HFFc6 (cell line): ENCODE measurements at regions not wholly inside any gene's neighbourhood (a gene's known extent, or its start where the extent isn't known, plus 50 kb on each side); places are given as distances from the start of the nearest gene placed in this dataset.

Experiments used
- DNase-seq: peaks from one replicate; pipeline ENCODE4 v3.0.0-alpha.2; 2018
- H3K27ac Mint-ChIP-seq: 2 replicates; pipeline ENCODE4 v1.8.0; 2020; ENCODE audit warnings: mild to moderate bottlenecking, mixed read lengths
- H3K27me3 Mint-ChIP-seq: 2 replicates; pipeline ENCODE4 v1.8.0; 2021; ENCODE audit warnings: mild to moderate bottlenecking, moderate library complexity, mixed read lengths; ENCODE audit not compliant: insufficient read depth
- H3K36me3 Mint-ChIP-seq: 2 replicates; pipeline ENCODE4 v1.8.0; 2021; ENCODE audit warnings: low read depth, mixed read lengths
- H3K4me1 Mint-ChIP-seq: 2 replicates; pipeline ENCODE4 v1.8.0; 2020; ENCODE audit warnings: low read depth, mixed read lengths
- H3K4me3 Mint-ChIP-seq: 2 replicates; pipeline ENCODE4 v1.8.0; 2020; ENCODE audit warnings: mild to moderate bottlenecking, moderate library complexity, mixed read lengths
- H3K9me3 Mint-ChIP-seq: 2 replicates; pipeline ENCODE4 v1.8.0; 2020; ENCODE audit warnings: mild to moderate bottlenecking, mixed read lengths
- TF ChIP-seq, protein P1 (sequence below): fragments of 200-600 bp; sonication (generic); IDR thresholded peaks from 2 replicates; pipeline ENCODE4 v1.5.0; 2021; ENCODE audit warnings: antibody characterized with exemption, mild to moderate bottlenecking

DNA sequence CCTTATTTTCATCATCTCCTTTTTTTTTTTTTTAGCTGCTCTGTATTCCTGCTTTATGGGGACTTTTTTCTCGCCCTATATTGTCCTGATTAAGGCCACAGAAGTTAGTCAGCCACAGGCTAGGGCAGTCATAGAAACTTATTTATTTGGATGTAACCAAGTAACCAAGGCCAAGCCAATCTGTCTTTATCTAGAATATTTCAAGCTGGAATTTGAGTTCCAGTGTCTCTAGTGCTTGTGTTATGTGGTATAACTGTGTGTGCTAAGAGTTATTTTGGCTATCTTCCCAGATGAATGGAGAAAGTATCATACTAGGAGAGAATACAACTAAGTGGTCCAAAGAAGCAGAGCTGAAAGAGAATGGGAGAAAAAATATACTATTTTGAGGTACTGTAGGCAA lies 751.5 kb downstream of the CBLN4 start:
- TF ChIP-seq, protein P1, sequence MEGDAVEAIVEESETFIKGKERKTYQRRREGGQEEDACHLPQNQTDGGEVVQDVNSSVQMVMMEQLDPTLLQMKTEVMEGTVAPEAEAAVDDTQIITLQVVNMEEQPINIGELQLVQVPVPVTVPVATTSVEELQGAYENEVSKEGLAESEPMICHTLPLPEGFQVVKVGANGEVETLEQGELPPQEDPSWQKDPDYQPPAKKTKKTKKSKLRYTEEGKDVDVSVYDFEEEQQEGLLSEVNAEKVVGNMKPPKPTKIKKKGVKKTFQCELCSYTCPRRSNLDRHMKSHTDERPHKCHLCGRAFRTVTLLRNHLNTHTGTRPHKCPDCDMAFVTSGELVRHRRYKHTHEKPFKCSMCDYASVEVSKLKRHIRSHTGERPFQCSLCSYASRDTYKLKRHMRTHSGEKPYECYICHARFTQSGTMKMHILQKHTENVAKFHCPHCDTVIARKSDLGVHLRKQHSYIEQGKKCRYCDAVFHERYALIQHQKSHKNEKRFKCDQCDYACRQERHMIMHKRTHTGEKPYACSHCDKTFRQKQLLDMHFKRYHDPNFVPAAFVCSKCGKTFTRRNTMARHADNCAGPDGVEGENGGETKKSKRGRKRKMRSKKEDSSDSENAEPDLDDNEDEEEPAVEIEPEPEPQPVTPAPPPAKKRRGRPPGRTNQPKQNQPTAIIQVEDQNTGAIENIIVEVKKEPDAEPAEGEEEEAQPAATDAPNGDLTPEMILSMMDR, result no peak
- no peaks in the 10 kb centered on the region for H3K36me3 Mint-ChIP-seq
- DNase-seq, result no peak
- no peaks in the 10 kb centered on the region for H3K4me1 Mint-ChIP-seq
- no peaks in the 10 kb centered on the region for H3K27me3 Mint-ChIP-seq
- no peak overlapping the region for H3K27ac Mint-ChIP-seq
- H3K9me3 Mint-ChIP-seq, result peaks cover 58% of the 10 kb centered on the region
- H3K4me3 Mint-ChIP-seq, result no peak overlapping the region

DNA sequence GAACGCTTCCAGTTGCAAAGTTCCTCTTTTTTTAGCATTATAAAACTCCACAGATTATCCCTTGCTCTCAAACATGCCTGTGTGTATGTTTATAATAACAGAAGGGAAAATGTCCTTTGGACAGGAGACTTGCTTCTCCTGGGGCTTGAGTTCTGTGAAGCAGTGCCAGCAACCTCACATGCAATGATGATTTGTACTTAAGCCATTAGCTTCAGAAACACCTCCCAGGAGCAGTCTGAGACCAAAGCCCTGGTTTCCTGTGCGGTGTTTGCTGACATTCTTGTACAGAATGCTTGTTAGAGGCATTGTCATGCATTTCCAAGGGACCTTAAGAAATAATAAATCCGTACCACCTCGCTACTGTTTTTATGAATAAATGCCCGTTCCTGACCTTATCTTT lies 752.8 kb downstream of the CBLN4 start:
- no peaks in the 10 kb centered on the region for H3K36me3 Mint-ChIP-seq
- TF ChIP-seq, protein P1, result no peak
- DNase-seq, result no peak

DNA sequence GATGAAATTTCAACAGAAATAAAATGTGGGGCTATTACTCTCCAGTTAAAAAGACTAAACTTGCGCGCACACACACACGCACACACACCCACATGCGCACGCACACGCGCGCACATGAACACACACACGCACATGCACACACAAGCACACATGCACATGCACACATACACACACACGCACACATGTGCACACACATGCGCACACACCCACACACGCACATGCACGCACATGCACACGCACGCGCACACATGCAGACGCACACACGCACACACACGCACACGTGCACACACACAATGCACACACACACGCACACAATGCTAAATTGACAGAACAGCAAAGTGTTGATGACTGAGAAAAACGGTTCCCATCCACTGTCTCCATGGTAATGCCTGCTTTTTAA lies 754.1 kb downstream of the CBLN4 start:
- Mint-ChIP-seq H3K4me3 (no peak overlapping the region), H3K36me3 (no peaks in the 10 kb centered on the region), H3K27me3 (no peaks in the 10 kb centered on the region), H3K27ac (no peak overlapping the region), H3K9me3 (peaks cover 64% of the 10 kb centered on the region), H3K4me1 (no peaks in the 10 kb centered on the region)
- no peak for DNase-seq
- TF ChIP-seq, protein P1, result no peak

More for the DNA sequence above, 752.8 kb downstream of the CBLN4 start:
- H3K27me3 Mint-ChIP-seq, result no peaks in the 10 kb centered on the region
- H3K4me1 Mint-ChIP-seq, result no peaks in the 10 kb centered on the region
- H3K4me3 Mint-ChIP-seq, result no peak overlapping the region
- H3K9me3 Mint-ChIP-seq, result peaks cover 67% of the 10 kb centered on the region
- H3K27ac Mint-ChIP-seq, result no peak overlapping the region

DNA sequence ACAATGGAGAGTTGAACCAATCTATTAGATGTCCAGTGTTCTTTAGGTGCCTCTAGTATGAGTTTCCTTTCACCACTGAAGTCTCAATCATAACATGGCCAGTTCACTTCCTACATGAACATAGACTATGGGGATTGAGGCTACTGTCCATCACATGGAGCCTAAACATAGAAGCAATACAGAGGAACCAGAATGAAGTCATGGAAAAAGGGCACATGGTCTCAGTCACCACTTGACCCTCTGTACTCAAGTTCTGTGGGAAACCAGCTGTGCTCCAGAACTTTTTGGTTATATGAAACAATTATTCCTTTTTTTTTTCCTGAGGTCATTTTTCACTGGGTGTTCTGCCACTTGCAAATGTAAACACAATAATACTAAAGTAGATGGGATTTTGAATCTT lies 762.5 kb downstream of the CBLN4 start:
- no peaks in the 10 kb centered on the region for H3K27me3 Mint-ChIP-seq
- H3K27ac Mint-ChIP-seq, result no peak overlapping the region
- DNase-seq, result no peak
- no peaks in the 10 kb centered on the region for H3K4me1 Mint-ChIP-seq
- H3K36me3 Mint-ChIP-seq, result no peaks in the 10 kb centered on the region
- H3K4me3 Mint-ChIP-seq, result no peak overlapping the region
- TF ChIP-seq, protein P1, result no peak
- peaks cover 46% of the 10 kb centered on the region for H3K9me3 Mint-ChIP-seq

DNA sequence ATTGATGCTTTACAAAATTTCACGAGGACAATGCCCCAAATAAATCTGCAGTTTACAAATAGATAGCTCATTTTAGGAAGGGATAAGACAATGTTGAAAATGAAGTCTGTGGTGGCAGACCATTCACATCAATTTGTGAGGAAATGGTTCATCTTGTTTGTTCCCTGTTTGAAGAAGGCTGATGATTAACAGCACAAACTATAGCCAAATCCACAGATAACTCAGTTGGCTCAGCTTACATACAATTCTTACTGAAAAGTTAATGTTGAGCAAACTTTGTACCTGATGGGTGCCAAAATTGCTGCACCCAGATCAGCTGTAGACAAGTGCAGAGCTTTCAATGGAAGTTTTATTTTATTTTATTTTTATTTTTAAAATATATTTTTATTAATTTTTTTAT lies 763.9 kb downstream of the DOK5 start:
- H3K9me3 Mint-ChIP-seq, result peaks cover 41% of the 10 kb centered on the region
- H3K4me1 Mint-ChIP-seq, result no peaks in the 10 kb centered on the region
- TF ChIP-seq, protein P1, result no peak
- H3K4me3 Mint-ChIP-seq, result no peak overlapping the region
- DNase-seq, result no peak
- H3K27me3 Mint-ChIP-seq, result no peaks in the 10 kb centered on the region
- no peak overlapping the region for H3K27ac Mint-ChIP-seq
- H3K36me3 Mint-ChIP-seq, result no peaks in the 10 kb centered on the region

DNA sequence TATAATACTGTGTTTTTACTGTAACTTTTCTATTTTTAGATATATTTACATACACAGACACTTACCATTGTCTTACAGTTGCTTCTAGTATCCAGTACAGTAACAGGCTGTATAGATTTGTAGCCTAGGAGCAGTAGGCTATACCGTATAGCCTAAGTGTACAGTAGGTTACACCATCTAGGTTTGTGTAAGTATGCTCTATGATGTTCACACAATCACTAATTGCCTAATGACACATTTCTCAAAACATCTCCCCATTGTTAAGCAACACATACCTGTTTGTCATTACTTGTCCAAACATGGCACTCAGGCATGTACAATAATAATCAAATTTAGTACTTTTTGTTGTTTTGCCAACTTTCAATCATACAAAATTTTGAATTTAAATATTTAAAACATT lies 757.3 kb downstream of the DOK5 start:
- Mint-ChIP-seq H3K36me3 (no peaks in the 10 kb centered on the region), H3K4me3 (no peak overlapping the region), H3K27ac (no peak overlapping the region), H3K9me3 (peaks cover 49% of the 10 kb centered on the region), H3K4me1 (no peaks in the 10 kb centered on the region), H3K27me3 (no peaks in the 10 kb centered on the region)
- DNase-seq, result no peak
- TF ChIP-seq, protein P1, result no peak
